H9 (cell line): ENCODE measurements at regions not wholly inside any gene's neighbourhood (a gene's known extent, or its start where the extent isn't known, plus 50 kb on each side); places are given as distances from the start of the nearest gene placed in this dataset.

Experiments
- DNase-seq: peaks from one replicate; pipeline ENCODE4 v3.0.0-alpha.2; 2017
- H2AFZ ChIP-seq: one replicate; pipeline ENCODE4 v1.6.1; 2013; ENCODE audit warnings: mild to moderate bottlenecking, low read length, control low read depth, moderate library complexity
- H2AK5ac ChIP-seq: 2 replicates; pipeline ENCODE4 v1.6.1; 2013; ENCODE audit warnings: low read length, control low read depth, mixed read lengths; ENCODE audit not compliant: insufficient read length
- H2BK120ac ChIP-seq: one replicate; pipeline ENCODE4 v1.6.1; 2013; ENCODE audit warnings: low read depth, mild to moderate bottlenecking, low read length, control low read depth, inconsistent platforms; ENCODE audit not compliant: poor library complexity, severe bottlenecking
- H2BK12ac ChIP-seq: 2 replicates; pipeline ENCODE4 v1.6.1; 2013; ENCODE audit warnings: low read length, control low read depth, mixed read lengths, low read depth; ENCODE audit not compliant: insufficient read length
- H2BK15ac ChIP-seq: 2 replicates; pipeline ENCODE4 v1.6.1; 2013; ENCODE audit warnings: low read depth, low read length, control low read depth
- H2BK20ac ChIP-seq: one replicate; pipeline ENCODE4 v1.6.1; 2013; ENCODE audit warnings: low read depth, mild to moderate bottlenecking, low read length, control low read depth, inconsistent platforms; ENCODE audit not compliant: poor library complexity, severe bottlenecking
- H2BK5ac ChIP-seq: 2 replicates; pipeline ENCODE4 v1.6.1; 2013; ENCODE audit warnings: low read length, control low read depth, mixed read lengths; ENCODE audit not compliant: insufficient read length
- H3K14ac ChIP-seq: 2 replicates; pipeline ENCODE4 v1.6.1; 2013; ENCODE audit warnings: low read length, control low read depth; ENCODE audit not compliant: insufficient read depth
- H3K18ac ChIP-seq: 2 replicates; pipeline ENCODE4 v1.6.1; 2013; ENCODE audit warnings: low read depth, mild to moderate bottlenecking, mixed read lengths, low read length, control low read depth; ENCODE audit not compliant: insufficient read length
- H3K23ac ChIP-seq: 2 replicates; pipeline ENCODE4 v1.6.1; 2013; ENCODE audit warnings: low read length, control low read depth, mixed read lengths, low read depth; ENCODE audit not compliant: insufficient read length
- H3K23me2 ChIP-seq: 2 replicates; pipeline ENCODE4 v1.6.1; 2013; ENCODE audit warnings: low read depth, mild to moderate bottlenecking, mixed read lengths, low read length, control low read depth; ENCODE audit not compliant: insufficient read length, poor library complexity, severe bottlenecking
- H3K27ac ChIP-seq: 2 replicates; pipeline ENCODE4 v1.5.1; 2013; ENCODE audit warnings: low read length, control low read depth, mixed read lengths, low read depth; ENCODE audit not compliant: insufficient read length
- H3K27me3 ChIP-seq: 2 replicates; pipeline ENCODE4 v1.6.1; 2013; ENCODE audit warnings: low read length, control low read depth, inconsistent platforms; ENCODE audit not compliant: insufficient read depth
- H3K4ac ChIP-seq: 2 replicates; pipeline ENCODE4 v1.6.1; 2013; ENCODE audit warnings: low read depth, mild to moderate bottlenecking, control low read depth, inconsistent platforms, low read length, moderate library complexity
- H3K4me1 ChIP-seq: 2 replicates; pipeline ENCODE4 v1.6.1; 2013; ENCODE audit warnings: low read length, control low read depth, inconsistent platforms; ENCODE audit not compliant: insufficient read depth
- H3K4me2 ChIP-seq: 2 replicates; pipeline ENCODE4 v1.6.1; 2013; ENCODE audit warnings: low read length, control low read depth, mixed read lengths; ENCODE audit not compliant: insufficient read length, insufficient read depth
- H3K56ac ChIP-seq: 2 replicates; pipeline ENCODE4 v1.6.1; 2013; ENCODE audit warnings: low read depth, mild to moderate bottlenecking, mixed read lengths, low read length, control low read depth; ENCODE audit not compliant: insufficient read length
- H3K79me1 ChIP-seq: 2 replicates; pipeline ENCODE4 v1.6.1; 2013; ENCODE audit warnings: low read depth, mild to moderate bottlenecking, moderate library complexity, low read length, control low read depth, inconsistent platforms; ENCODE audit not compliant: insufficient read depth, poor library complexity, severe bottlenecking
- H3K79me2 ChIP-seq: 2 replicates; pipeline ENCODE4 v1.6.1; 2013; ENCODE audit warnings: low read length, control low read depth, inconsistent platforms; ENCODE audit not compliant: insufficient read depth
- H3K9ac ChIP-seq: 2 replicates; pipeline ENCODE4 v1.6.1; 2013; ENCODE audit warnings: low read length, control low read depth, mixed read lengths; ENCODE audit not compliant: insufficient read length; ENCODE audit errors: extremely low read depth
- H3K9me3 ChIP-seq: one replicate; pipeline ENCODE4 v1.6.1; 2013; ENCODE audit warnings: low read depth, low read length, inconsistent platforms; ENCODE audit not compliant: control insufficient read depth
- H3T11ph ChIP-seq: one replicate; pipeline ENCODE4 v1.6.1; 2013; ENCODE audit warnings: mild to moderate bottlenecking, low read length, control low read depth, inconsistent platforms
- H4K20me1 ChIP-seq: one replicate; pipeline ENCODE4 v1.6.1; 2013; ENCODE audit not compliant: control insufficient read depth, insufficient read length, insufficient read depth
- H4K5ac ChIP-seq: 2 replicates; pipeline ENCODE4 v1.6.1; 2013; ENCODE audit warnings: low read depth, mild to moderate bottlenecking, mixed read lengths, low read length, control low read depth; ENCODE audit not compliant: insufficient read length
- H4K8ac ChIP-seq: replicated peaks from 2 replicates; pipeline ENCODE4 v1.6.1; 2013; ENCODE audit warnings: low read length, control low read depth, mixed read lengths, low read depth; ENCODE audit not compliant: insufficient read length
- H4K91ac ChIP-seq: 2 replicates; pipeline ENCODE4 v1.6.1; 2013; ENCODE audit warnings: low read depth, mild to moderate bottlenecking, moderate library complexity, mixed read lengths, low read length, control low read depth; ENCODE audit not compliant: insufficient read length
- H3K27ac Mint-ChIP-seq, 3 experiments: 2 replicates in 2 of 3; 3 replicates in 1 of 3; pipeline ENCODE4 v1.8.0; 2020 to 2021; ENCODE audit warnings: mixed read lengths in 3 of 3, mild to moderate bottlenecking in 1 of 3, moderate library complexity in 1 of 3
- H3K27me3 Mint-ChIP-seq: 2 replicates; pipeline ENCODE4 v1.8.0; 2021; ENCODE audit warnings: low read depth, mild to moderate bottlenecking, moderate library complexity, mixed read lengths
- H3K36me3 Mint-ChIP-seq, 3 experiments: 2 replicates in 2 of 3; 3 replicates in 1 of 3; pipeline ENCODE4 v1.8.0; 2020 to 2021; ENCODE audit warnings: low read depth in 3 of 3, mixed read lengths in 3 of 3; ENCODE audit not compliant: insufficient read depth in 1 of 3
- H3K4me1 Mint-ChIP-seq, 2 experiments: 2 replicates each; pipeline ENCODE4 v1.8.0; 2020; ENCODE audit warnings: mixed read lengths in 2 of 2
- H3K4me3 Mint-ChIP-seq, 2 experiments: 2 replicates in 1 of 2; 3 replicates in 1 of 2; pipeline ENCODE4 v1.8.0; 2020 to 2021; ENCODE audit warnings: mild to moderate bottlenecking in 2 of 2, mixed read lengths in 2 of 2, moderate library complexity in 1 of 2
- H3K9me3 Mint-ChIP-seq, 2 experiments: 2 replicates in 1 of 2; 3 replicates in 1 of 2; pipeline ENCODE4 v1.8.0; 2020; ENCODE audit warnings: mild to moderate bottlenecking in 2 of 2, mixed read lengths in 2 of 2, moderate library complexity in 1 of 2
- CTCF ChIP-seq: fragments of 200-600 bp; sonication (generic); conservative IDR thresholded peaks from 3 replicates; pipeline ENCODE4 v1.8.0; 2021; ENCODE audit warnings: antibody characterized with exemption, mild to moderate bottlenecking
- WGBS: extraction: QIAGEN DNeasy Blood & Tissue Kit; methylation state at CpG from one replicate; pipeline ENCODE4 v1.1.7; 2013; ENCODE audit warnings: missing lambda C conversion rate, low lambda C conversion rate, mixed read lengths; ENCODE audit not compliant: insufficient read length; ENCODE audit errors: extremely low coverage; 5-methylcytosine and 5-hydroxymethylcytosine counted together

- H3K14ac ChIP-seq, result no peak overlapping the region
- no peak for TF ChIP-seq CTCF
- no peak overlapping the region for H2BK20ac ChIP-seq
- H3K36me3 Mint-ChIP-seq, result no peaks in the 10 kb centered on the region; a peak in 3 of 7 replicates
- no peaks in the 10 kb centered on the region for H3K79me2 ChIP-seq
- H3K4me2 ChIP-seq, result no peak overlapping the region
- H3K4me1 ChIP-seq, result no peaks in the 10 kb centered on the region
- H4K91ac ChIP-seq, result no peak overlapping the region
- no peaks in the 10 kb centered on the region for H3K23me2 ChIP-seq
- peaks cover 4 to 8% of the 10 kb centered on the region in 2 experiments; a peak in 4 of 5 replicates for H3K9me3 Mint-ChIP-seq
- H3K9me3 ChIP-seq, result no peaks in the 10 kb centered on the region
- H4K20me1 ChIP-seq, result no peaks in the 10 kb centered on the region
- no peak overlapping the region for H2BK15ac ChIP-seq
- no peak overlapping the region for H3K9ac ChIP-seq
- H3K4me3 Mint-ChIP-seq, result no peak overlapping the region
- H3K27ac ChIP-seq, result no peak overlapping the region
- H2BK120ac ChIP-seq, result no peak overlapping the region
- no peak overlapping the region for H4K5ac ChIP-seq
- H3T11ph ChIP-seq, result no peak overlapping the region
- no peak overlapping the region for H2AK5ac ChIP-seq
- no peaks in the 10 kb centered on the region for H3K27me3 ChIP-seq
- H4K8ac ChIP-seq, result no peak overlapping the region
- H2AFZ ChIP-seq, result no peak overlapping the region
- no peak overlapping the region for H2BK12ac ChIP-seq
- WGBS, result no CpG with 5 or more reads among the region's 8 CpGs
- no peak overlapping the region for H3K27ac Mint-ChIP-seq
- H3K23ac ChIP-seq, result no peak overlapping the region
- H3K56ac ChIP-seq, result no peak overlapping the region
- no peak for DNase-seq
- no peak overlapping the region for H3K4ac ChIP-seq
- H3K79me1 ChIP-seq, result no peaks in the 10 kb centered on the region
- H3K4me1 Mint-ChIP-seq, result peaks cover 22 to 24% of the 10 kb centered on the region in 2 experiments
- H3K18ac ChIP-seq, result no peak overlapping the region
- no peak overlapping the region for H2BK5ac ChIP-seq
- peaks cover 7% of the 10 kb centered on the region for H3K27me3 Mint-ChIP-seq
These were observed 341.0 kb upstream of the SULF2 start for GRCh38 chr20:48126227-48126740.
